B cell (primary cell): ENCODE measurements at regions not wholly inside any gene's neighbourhood (a gene's known extent, or its start where the extent isn't known, plus 50 kb on each side); places are given as distances from the start of the nearest gene placed in this dataset.

Experiments used
- ATAC-seq: fragments of 200-7000 bp; cut with Tn5 transposase; one replicate; pipeline ENCODE4 v1.10.0; 2021; ENCODE audit warnings: low read depth, mild to moderate bottlenecking, moderate number of reproducible peaks, moderate library complexity
- CTCF ChIA-PET: fragments of 350-600 bp; sonication (Branson Sonifier 250); formaldehyde crosslinking; loops from one replicate; lab custom pipeline; 2021; ENCODE audit warnings: antibody characterized with exemption, inconsistent platforms; lab: Charles Lee
- POLR2A ChIA-PET: fragments of 350-600 bp; sonication (Branson Sonifier 250); formaldehyde crosslinking; loops from one replicate; lab custom pipeline; 2021; ENCODE audit warnings: antibody characterized with exemption; lab: Charles Lee
- DNase-seq: peaks from one replicate; pipeline ENCODE4 v3.0.0; 2013
- H2AFZ ChIP-seq: 2 replicates; pipeline ENCODE4 v1.6.1; 2012; ENCODE audit warnings: mild to moderate bottlenecking, low read depth, low read length; ENCODE audit not compliant: insufficient read depth, poor library complexity, severe bottlenecking
- H3K27ac ChIP-seq, 2 donors: 1 replicate in 1 of 2; 2 replicates in 1 of 2; pipeline ENCODE4 v1.5.1; 2012 to 2013; ENCODE audit warnings: low read length in 2 of 2, mild to moderate bottlenecking in 2 of 2, moderate library complexity in 1 of 2
- H3K27me3 ChIP-seq, 4 experiments: fragments of 200-600 bp in 1 of 4; sonication (generic) in 1 of 4; replicated peaks in 1 of 4; 1 replicate in 2 of 4; 2 replicates in 2 of 4; pipeline versions ENCODE4 v1.6.1 to v1.7.0; 2013 to 2016; ENCODE audit warnings: low read length in 3 of 4, mild to moderate bottlenecking in 2 of 4, mixed read lengths in 1 of 4, moderate library complexity in 1 of 4; ENCODE audit not compliant: insufficient read depth in 4 of 4, control insufficient read depth in 3 of 4; ENCODE audit errors: control extremely low read depth in 1 of 4
- H3K36me3 ChIP-seq, 2 experiments: replicated peaks in 1 of 2; 1 replicate in 1 of 2; 2 replicates in 1 of 2; pipeline versions ENCODE4 v1.6.1 to v1.7.1; 2013; ENCODE audit warnings: low read length in 1 of 2; ENCODE audit not compliant: insufficient read depth in 2 of 2, control insufficient read depth in 1 of 2; ENCODE audit errors: control extremely low read depth in 1 of 2, extremely low read depth in 1 of 2
- H3K4me1 ChIP-seq, 2 donors: fragments of 200-600 bp in 1 of 2; sonication (generic) in 1 of 2; 1 replicate in 1 of 2; 2 replicates in 1 of 2; pipeline versions ENCODE4 v1.5.1 to v1.6.1; 2013 to 2017; ENCODE audit warnings: low read length in 2 of 2; ENCODE audit not compliant: control insufficient read depth in 2 of 2, insufficient read depth in 2 of 2
- H3K4me2 ChIP-seq: replicated peaks from 2 replicates; pipeline ENCODE3; 2012; ENCODE audit warnings: mild to moderate bottlenecking, low read depth, low read length; ENCODE audit not compliant: poor library complexity, severe bottlenecking
- H3K4me3 ChIP-seq, 5 experiments: fragments of 200-600 bp in 1 of 5; sonication (generic) in 1 of 5; 1 replicate in 3 of 5; 2 replicates in 2 of 5; pipeline versions ENCODE4 v1.5.1 to v1.7.0; 2011 to 2016; ENCODE audit warnings: low read length in 4 of 5, mild to moderate bottlenecking in 4 of 5, low read depth in 2 of 5, control low read depth in 1 of 5, moderate library complexity in 1 of 5; ENCODE audit not compliant: insufficient read depth in 1 of 5; ENCODE audit errors: control extremely low read depth in 1 of 5, extremely low read depth in 1 of 5
- H3K79me2 ChIP-seq: fragments of 200-600 bp; sonication (generic); one replicate; pipeline ENCODE4 v1.6.0; 2016; ENCODE audit warnings: low read length; ENCODE audit not compliant: control insufficient read depth, insufficient read depth
- H3K9ac ChIP-seq: fragments of 200-600 bp; sonication (generic); 2 replicates; pipeline ENCODE4 v1.6.1; 2017; ENCODE audit warnings: mild to moderate bottlenecking, low read length, moderate library complexity
- H3K9me3 ChIP-seq, 3 donors: one replicate each; pipeline versions ENCODE4 v1.6.1 to v1.7.1; 2013; ENCODE audit warnings: low read length in 2 of 3; ENCODE audit not compliant: control insufficient read depth in 2 of 3, insufficient read depth in 1 of 3; ENCODE audit errors: control extremely low read depth in 1 of 3
- H4K20me1 ChIP-seq: 2 replicates; pipeline ENCODE4 v1.6.0; 2012; ENCODE audit warnings: mild to moderate bottlenecking, low read length; ENCODE audit not compliant: insufficient read depth, control insufficient read depth, poor library complexity, severe bottlenecking
- H3K27ac Mint-ChIP-seq: one replicate; pipeline ENCODE4 v1.8.0; 2021; ENCODE audit warnings: mixed read lengths
- H3K27me3 Mint-ChIP-seq: one replicate; pipeline ENCODE4 v1.8.0; 2021; ENCODE audit warnings: mixed read lengths
- H3K4me1 Mint-ChIP-seq: one replicate; pipeline ENCODE4 v1.8.0; 2021; ENCODE audit warnings: mixed read lengths
- H3K4me3 Mint-ChIP-seq: one replicate; pipeline ENCODE4 v1.8.0; 2021; ENCODE audit warnings: mixed read lengths
- H3K9me3 Mint-ChIP-seq: one replicate; pipeline ENCODE4 v1.8.0; 2022; ENCODE audit warnings: mixed read lengths; ENCODE audit not compliant: insufficient read depth
- CTCF ChIP-seq: fragments of 200-600 bp; IDR thresholded peaks from one replicate; pipeline ENCODE4 v1.8.0; 2022; ENCODE audit warnings: antibody characterized with exemption, mild to moderate bottlenecking
- EZH2 ChIP-seq: IDR thresholded peaks from 2 replicates; pipeline ENCODE4 v1.6.1; 2012; ENCODE audit warnings: borderline replicate concordance, low read depth, mild to moderate bottlenecking, moderate library complexity, low read length; ENCODE audit not compliant: insufficient read depth, poor library complexity, severe bottlenecking
- WGBS: methylation state at CpG from one replicate; pipeline ENCODE4 v1.1.5; 2013; ENCODE audit warnings: missing lambda C conversion rate; ENCODE audit not compliant: insufficient coverage; 5-methylcytosine and 5-hydroxymethylcytosine counted together
- intact Hi-C: fragments of 100-400 bp; cut with micrococcal nuclease; formaldehyde crosslinking; loops from one replicate; pipeline ENCODE4 v1.10.0; 2022

GRCh38 chr13:100879255-100879654 lies 204.7 kb upstream of the TMTC4 start:
- POLR2A ChIA-PET: no interaction called here
- intact Hi-C loops: no loop called here
- no peaks in the 10 kb centered on the region for H3K4me1 Mint-ChIP-seq

GRCh38 chr13:100876044-100876403 lies 201.4 kb upstream of the TMTC4 start:
- Histone ChIP-seq H3K9ac (no peak overlapping the region), H3K79me2 (no peaks in the 10 kb centered on the region), H3K4me3 (no peak overlapping the region), H3K36me3 (no peaks in the 10 kb centered on the region), H3K4me2 (no peak overlapping the region), H2AFZ (no peak overlapping the region), H3K9me3 (peaks cover 0 to 4% (median 0%) of the 10 kb centered on the region in 3 donors), H3K27ac (no peak overlapping the region), H4K20me1 (no peaks in the 10 kb centered on the region), H3K27me3 (no peaks in the 10 kb centered on the region), H3K4me1 (no peaks in the 10 kb centered on the region)
- Mint-ChIP-seq H3K27ac (no peak overlapping the region), H3K4me3 (no peak overlapping the region), H3K9me3 (peaks cover 2% of the 10 kb centered on the region), H3K4me1 (no peaks in the 10 kb centered on the region), H3K27me3 (peaks cover 2% of the 10 kb centered on the region)
- TF ChIP-seq EZH2 (no peak), CTCF (no peak)
- DNase-seq (no peak), ATAC-seq (no peak)
- intact Hi-C loops: no loop called here
- ChIA-PET CTCF (no interaction called here), POLR2A (no interaction called here)
- WGBS: 64% methylated on average over 1 of the region's 2 CpGs

More at GRCh38 chr13:100879255-100879654, 204.7 kb upstream of the TMTC4 start:
- no peak for ATAC-seq
- Histone ChIP-seq H4K20me1 (no peaks in the 10 kb centered on the region), H3K79me2 (no peaks in the 10 kb centered on the region), H3K36me3 (no peaks in the 10 kb centered on the region), H3K9me3 (peaks cover 0 to 4% (median 0%) of the 10 kb centered on the region in 3 donors), H3K27ac (no peak overlapping the region), H3K4me3 (no peak overlapping the region), H2AFZ (no peak overlapping the region), H3K9ac (no peak overlapping the region), H3K27me3 (no peaks in the 10 kb centered on the region), H3K4me1 (no peaks in the 10 kb centered on the region), H3K4me2 (no peak overlapping the region)
- CTCF ChIA-PET: no interaction called here
- no peak for TF ChIP-seq EZH2
- no peak for TF ChIP-seq CTCF
- no peak overlapping the region for H3K27ac Mint-ChIP-seq
- peaks cover 2% of the 10 kb centered on the region for H3K9me3 Mint-ChIP-seq
- no peak overlapping the region for H3K4me3 Mint-ChIP-seq
- 88% methylated on average over 4 of the region's 5 CpGs for WGBS
- H3K27me3 Mint-ChIP-seq: peaks cover 2% of the 10 kb centered on the region
- DNase-seq: no peak
